22Rv1 (cell line): ENCODE measurements at regions not wholly inside any gene's neighbourhood (a gene's known extent, or its start where the extent isn't known, plus 50 kb on each side); places are given as distances from the start of the nearest gene placed in this dataset.

Experiments used
- CTCF ChIP-seq: fragments of 450-650 bp; IDR thresholded peaks from 2 replicates; pipeline ENCODE4 v1.5.1; 2017; ENCODE audit warnings: mild to moderate bottlenecking
- ZFX ChIP-seq: fragments of 450-650 bp; IDR thresholded peaks from 2 replicates; pipeline ENCODE4 v1.6.1; 2017; ENCODE audit warnings: antibody characterized with exemption, borderline replicate concordance

- TF ChIP-seq CTCF (no peak), ZFX (no peak)
Measured at GRCh38 chr12:113724794-113725556, 241.2 kb downstream of the RBM19 start.
